ENCODE measurements at regions not wholly inside any gene's neighbourhood (a gene's known extent, or its start where the extent isn't known, plus 50 kb on each side); places are given as distances from the start of the nearest gene placed in this dataset.

DNA sequence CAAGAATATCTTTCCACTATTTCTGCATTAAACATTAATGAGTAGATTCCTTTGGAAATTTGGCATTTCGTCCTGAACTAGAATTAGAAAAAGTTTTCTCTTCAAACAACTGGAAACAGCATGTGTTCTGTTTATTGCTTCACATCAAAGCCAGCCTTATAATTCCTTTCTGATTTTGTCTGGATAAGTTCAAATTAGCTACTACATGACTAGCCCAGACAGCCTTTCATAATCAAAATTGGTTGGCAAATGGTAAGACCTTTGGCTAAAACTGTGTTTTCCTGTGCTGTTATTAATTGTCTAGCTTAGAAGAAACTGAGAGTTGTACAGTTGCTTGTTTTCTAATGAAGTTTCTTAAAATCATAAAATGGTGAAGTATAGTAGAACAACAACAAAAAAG lies 52.7 kb upstream of the P3H2 start:
- TF ChIP-seq CTCF (conservative IDR thresholded peaks at IDR 0.05) = no peak
- Histone ChIP-seq H3K4me2 (ENCODE audit: insufficient read depth, insufficient read length, low read length) (no peak overlapping the region), H2AK5ac (ENCODE audit: insufficient read length, low read length) (no peak overlapping the region), H3K23me2 (ENCODE audit: insufficient read length, low read depth, low read length, poor library complexity, severe bottlenecking) (no peaks in the 10 kb centered on the region), H3K9me3 (ENCODE audit: control insufficient read depth, low read depth, low read length) (no peaks in the 10 kb centered on the region), H2BK15ac (ENCODE audit: low read depth, low read length) (no peak overlapping the region), H4K91ac (ENCODE audit: insufficient read length, low read depth, low read length) (no peak overlapping the region), H2BK20ac (ENCODE audit: low read depth, low read length, poor library complexity, severe bottlenecking) (no peak overlapping the region), H3K27me3 (ENCODE audit: insufficient read depth, low read length) (no peaks in the 10 kb centered on the region), H3K79me2 (ENCODE audit: insufficient read depth, low read length) (no peaks in the 10 kb centered on the region), H3K18ac (ENCODE audit: insufficient read length, low read depth, low read length) (no peak overlapping the region), H3K79me1 (ENCODE audit: insufficient read depth, low read depth, low read length, poor library complexity, severe bottlenecking) (no peaks in the 10 kb centered on the region), H3T11ph (ENCODE audit: low read length) (no peak overlapping the region), H3K9ac (ENCODE audit: extremely low read depth, insufficient read length, low read length) (no peak overlapping the region), H3K23ac (ENCODE audit: insufficient read length, low read depth, low read length) (no peak overlapping the region), H2BK5ac (ENCODE audit: insufficient read length, low read length) (no peak overlapping the region), H2AFZ (ENCODE audit: low read length) (no peak overlapping the region), H4K8ac (replicated peaks; ENCODE audit: insufficient read length, low read depth, low read length) (no peak overlapping the region), H2BK12ac (ENCODE audit: insufficient read length, low read depth, low read length) (no peak overlapping the region), H4K20me1 (ENCODE audit: control insufficient read depth, insufficient read depth, insufficient read length) (no peaks in the 10 kb centered on the region), H3K4me1 (ENCODE audit: insufficient read depth, low read length) (no peaks in the 10 kb centered on the region; the same call in 1 of the 2 replicates), H3K56ac (ENCODE audit: insufficient read length, low read depth, low read length) (no peak overlapping the region), H2BK120ac (ENCODE audit: low read depth, low read length, poor library complexity, severe bottlenecking) (no peak overlapping the region), H3K27ac (ENCODE audit: insufficient read length, low read depth, low read length) (no peak overlapping the region), H3K4ac (ENCODE audit: low read depth, low read length) (no peak overlapping the region), H3K14ac (ENCODE audit: insufficient read depth, low read length) (no peak overlapping the region), H4K5ac (ENCODE audit: insufficient read length, low read depth, low read length) (no peak overlapping the region)
- no peaks in the 10 kb centered on the region for H3K27me3 Mint-ChIP-seq (ENCODE audit: low read depth)
- H3K27ac Mint-ChIP-seq = no peak overlapping the region
- no peak for DNase-seq
- H3K4me3 Mint-ChIP-seq = no peak overlapping the region
- H3K9me3 Mint-ChIP-seq = peaks cover 0 to 5% of the 10 kb centered on the region in 2 experiments; a peak in 4 of 5 replicates
- no CpG with 5 or more reads among the region's 1 CpG for WGBS (ENCODE audit: extremely low coverage, insufficient read length, low lambda C conversion rate)
- peaks cover 6 to 8% (median 8%) of the 10 kb centered on the region in 3 experiments; a peak in 4 of 7 replicates for H3K36me3 Mint-ChIP-seq (ENCODE audit: insufficient read depth in 1 of 3, low read depth in 3 of 3)
- peaks cover 14 to 16% of the 10 kb centered on the region in 2 experiments for H3K4me1 Mint-ChIP-seq

Measured in H9 (cell line).